ENCODE measurements at regions not wholly inside any gene's neighbourhood (a gene's known extent, or its start where the extent isn't known, plus 50 kb on each side); places are given as distances from the start of the nearest gene placed in this dataset.

DNA sequence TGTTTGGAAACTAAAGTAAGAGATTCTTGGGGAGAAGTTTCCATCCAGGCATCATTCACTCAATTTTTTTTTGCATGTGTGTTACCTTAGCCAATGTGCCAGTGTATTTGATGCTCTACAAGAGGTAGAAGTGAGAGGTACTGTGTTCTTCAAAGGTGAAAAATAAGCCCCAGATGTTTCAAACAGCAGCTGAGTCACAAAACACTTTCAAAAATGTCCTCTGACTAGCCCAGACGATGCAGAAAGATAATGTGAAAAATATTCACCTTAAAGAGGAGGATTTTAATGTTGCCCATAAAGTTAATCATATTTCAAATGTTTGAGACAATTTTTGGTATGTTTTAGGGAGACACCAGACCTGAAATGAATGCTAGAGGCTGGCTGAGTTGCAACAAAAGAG is 107.7 kb upstream of the RASGRP1 start:
- Histone ChIP-seq H3K27me3 (ENCODE audit: low read length) (no peaks in the 10 kb centered on the region), H3K9ac (ENCODE audit: low read length) (peak overlapping the region; percentile 71), H3K36me3 (ENCODE audit: insufficient read depth, low read length) (no peaks in the 10 kb centered on the region), H3K9me3 (ENCODE audit: low read length) (no peaks in the 10 kb centered on the region), H3K27ac (ENCODE audit: low read length) (peak overlapping the region; percentile 98), H3K79me2 (ENCODE audit: low read length) (no peaks in the 10 kb centered on the region), H3K9me2 (replicated peaks; ENCODE audit: insufficient read depth, low read length) (no peaks in the 10 kb centered on the region), H3K4me3 (ENCODE audit: low read length) (peak overlapping the region; percentile 38), H3K4me1 (ENCODE audit: low read length) (peaks cover 87% of the 10 kb centered on the region), H2AFZ (ENCODE audit: low read length) (peak overlapping the region; percentile 32; the same call in 1 of the 2 replicates), H4K20me1 (ENCODE audit: insufficient read depth, low read depth, low read length) (no peaks in the 10 kb centered on the region), H3K4me2 (ENCODE audit: low read depth, low read length, poor library complexity, severe bottlenecking) (peak overlapping the region; percentile 68)
- peak; percentile 71 for DNase-seq

- peak overlapping the region; percentile 44 for H3K4me3 ChIP-seq (ENCODE audit: low read length)
- no peaks in the 10 kb centered on the region for H4K20me1 ChIP-seq (ENCODE audit: insufficient read depth, low read depth, low read length)
- DNase-seq = peak; percentile 97
- peak overlapping the region; percentile 68 for H3K4me2 ChIP-seq (ENCODE audit: low read depth, low read length, poor library complexity, severe bottlenecking)
- peaks cover 87% of the 10 kb centered on the region for H3K4me1 ChIP-seq (ENCODE audit: low read length)
- H3K79me2 ChIP-seq (ENCODE audit: low read length) = no peaks in the 10 kb centered on the region
- H3K9me2 ChIP-seq (replicated peaks; ENCODE audit: insufficient read depth, low read length) = no peaks in the 10 kb centered on the region
- peak overlapping the region; percentile 71 for H3K9ac ChIP-seq (ENCODE audit: low read length)
- H3K27ac ChIP-seq (ENCODE audit: low read length) = peak overlapping the region; percentile 98
- no peak overlapping the region for H2AFZ ChIP-seq (ENCODE audit: low read length)
- H3K36me3 ChIP-seq (ENCODE audit: insufficient read depth, low read length) = no peaks in the 10 kb centered on the region
- no peaks in the 10 kb centered on the region for H3K9me3 ChIP-seq (ENCODE audit: low read length)
- no peaks in the 10 kb centered on the region for H3K27me3 ChIP-seq (ENCODE audit: low read length)
Observed at GRCh38 chr15:38672814-38673670, 108.4 kb upstream of the RASGRP1 start.

DNA sequence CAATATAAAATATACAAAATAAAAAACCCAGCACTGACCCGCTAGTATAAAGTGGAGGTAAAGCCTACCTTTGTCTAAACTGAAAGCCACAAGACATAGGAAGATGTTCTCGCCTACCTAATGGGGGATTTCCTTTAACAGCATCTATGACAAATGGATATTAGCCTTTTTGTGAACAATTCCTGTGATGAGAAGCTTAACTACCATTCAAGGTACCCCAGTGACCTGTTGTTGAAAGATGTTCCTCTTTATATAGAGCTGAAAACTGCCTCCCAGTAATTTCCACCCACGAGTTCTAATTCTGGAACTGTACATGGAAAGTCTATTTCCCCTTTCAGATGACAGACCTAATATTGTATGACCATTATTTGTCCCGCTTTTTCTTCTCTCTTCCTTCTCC is 109.8 kb upstream of the RASGRP1 start:
- no peaks in the 10 kb centered on the region for H3K9me2 ChIP-seq (replicated peaks; ENCODE audit: insufficient read depth, low read length)
- H3K4me1 ChIP-seq (ENCODE audit: low read length) = peaks cover 97% of the 10 kb centered on the region
- peak overlapping the region; percentile 24; the same call in 1 of the 2 replicates for H2AFZ ChIP-seq (ENCODE audit: low read length)
- no peak overlapping the region for H3K4me3 ChIP-seq (ENCODE audit: low read length)
- H3K9ac ChIP-seq (ENCODE audit: low read length) = peak overlapping the region; percentile 46
- no peaks in the 10 kb centered on the region for H3K36me3 ChIP-seq (ENCODE audit: insufficient read depth, low read length)
- peak; percentile 47 for DNase-seq
- H3K9me3 ChIP-seq (ENCODE audit: low read length) = no peaks in the 10 kb centered on the region
- H3K27me3 ChIP-seq (ENCODE audit: low read length) = no peaks in the 10 kb centered on the region
- peak overlapping the region; percentile 59 for H3K4me2 ChIP-seq (ENCODE audit: low read depth, low read length, poor library complexity, severe bottlenecking)
- no peaks in the 10 kb centered on the region for H4K20me1 ChIP-seq (ENCODE audit: insufficient read depth, low read depth, low read length)
- H3K79me2 ChIP-seq (ENCODE audit: low read length) = no peaks in the 10 kb centered on the region
- peak overlapping the region; percentile 98 for H3K27ac ChIP-seq (ENCODE audit: low read length)

DNA sequence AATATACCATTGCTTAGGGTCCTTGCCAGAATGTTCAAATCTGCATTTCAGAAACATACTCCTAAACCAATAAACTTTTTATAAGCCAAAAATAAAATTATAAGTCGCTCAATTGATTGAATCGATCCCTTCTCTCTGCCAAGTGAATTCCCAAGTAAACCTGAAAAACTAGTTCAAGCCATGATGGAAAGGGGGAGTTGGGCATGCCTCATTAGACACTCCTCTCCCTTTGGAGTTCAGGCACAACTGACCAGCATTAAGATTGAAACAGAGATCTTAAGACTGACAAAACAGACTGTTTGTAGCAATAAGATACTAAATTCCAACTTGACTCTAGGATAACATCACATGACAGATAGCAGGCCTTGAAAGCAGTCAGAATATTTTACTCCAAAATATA is 113.7 kb upstream of the RASGRP1 start:
- Histone ChIP-seq H2AFZ (ENCODE audit: low read length) (no peak overlapping the region), H3K27ac (ENCODE audit: low read length) (peak overlapping the region; percentile 98), H3K9ac (ENCODE audit: low read length) (no peak overlapping the region), H3K4me1 (ENCODE audit: low read length) (peaks cover 94% of the 10 kb centered on the region), H3K27me3 (ENCODE audit: low read length) (no peaks in the 10 kb centered on the region), H4K20me1 (ENCODE audit: insufficient read depth, low read depth, low read length) (no peaks in the 10 kb centered on the region), H3K9me3 (ENCODE audit: low read length) (no peaks in the 10 kb centered on the region), H3K4me3 (ENCODE audit: low read length) (no peak overlapping the region), H3K4me2 (ENCODE audit: low read depth, low read length, poor library complexity, severe bottlenecking) (no peak overlapping the region), H3K9me2 (replicated peaks; ENCODE audit: insufficient read depth, low read length) (no peaks in the 10 kb centered on the region), H3K79me2 (ENCODE audit: low read length) (no peaks in the 10 kb centered on the region), H3K36me3 (ENCODE audit: insufficient read depth, low read length) (no peaks in the 10 kb centered on the region)
- DNase-seq = no peak

GRCh38 chr15:38680775-38681174 is 116.2 kb upstream of the RASGRP1 start:
- Histone ChIP-seq H3K9ac (ENCODE audit: low read length) (no peak overlapping the region), H2AFZ (ENCODE audit: low read length) (no peak overlapping the region), H3K27ac (ENCODE audit: low read length) (peak overlapping the region; percentile 70), H3K4me2 (ENCODE audit: low read depth, low read length, poor library complexity, severe bottlenecking) (no peak overlapping the region), H3K9me3 (ENCODE audit: low read length) (no peaks in the 10 kb centered on the region), H3K27me3 (ENCODE audit: low read length) (no peaks in the 10 kb centered on the region), H3K4me1 (ENCODE audit: low read length) (peaks cover 77% of the 10 kb centered on the region), H3K4me3 (ENCODE audit: low read length) (no peak overlapping the region), H3K79me2 (ENCODE audit: low read length) (no peaks in the 10 kb centered on the region), H3K36me3 (ENCODE audit: insufficient read depth, low read length) (no peaks in the 10 kb centered on the region), H3K9me2 (replicated peaks; ENCODE audit: insufficient read depth, low read length) (no peaks in the 10 kb centered on the region), H4K20me1 (ENCODE audit: insufficient read depth, low read depth, low read length) (no peaks in the 10 kb centered on the region)
- no peak for DNase-seq

GRCh38 chr15:38682363-38682762 is 117.7 kb upstream of the RASGRP1 start:
- no peaks in the 10 kb centered on the region for H3K9me3 ChIP-seq (ENCODE audit: low read length)
- H3K36me3 ChIP-seq (ENCODE audit: insufficient read depth, low read length) = no peaks in the 10 kb centered on the region
- peak overlapping the region; percentile 69 for H3K9ac ChIP-seq (ENCODE audit: low read length)
- no peaks in the 10 kb centered on the region for H4K20me1 ChIP-seq (ENCODE audit: insufficient read depth, low read depth, low read length)
- H3K4me1 ChIP-seq (ENCODE audit: low read length) = peaks cover 69% of the 10 kb centered on the region
- H3K79me2 ChIP-seq (ENCODE audit: low read length) = no peaks in the 10 kb centered on the region
- peak overlapping the region; percentile 50; the same call in 1 of the 2 replicates for H2AFZ ChIP-seq (ENCODE audit: low read length)
- peak overlapping the region; percentile 97 for H3K27ac ChIP-seq (ENCODE audit: low read length)
- no peaks in the 10 kb centered on the region for H3K27me3 ChIP-seq (ENCODE audit: low read length)
- no peak for DNase-seq
- peak overlapping the region; percentile 64 for H3K4me2 ChIP-seq (ENCODE audit: low read depth, low read length, poor library complexity, severe bottlenecking)
- H3K9me2 ChIP-seq (replicated peaks; ENCODE audit: insufficient read depth, low read length) = no peaks in the 10 kb centered on the region
- peak overlapping the region; percentile 34; the same call in 1 of the 2 replicates for H3K4me3 ChIP-seq (ENCODE audit: low read length)

- H4K20me1 ChIP-seq (ENCODE audit: insufficient read depth, low read depth, low read length) = no peaks in the 10 kb centered on the region
- peak overlapping the region; percentile 97 for H3K27ac ChIP-seq (ENCODE audit: low read length)
- H2AFZ ChIP-seq (ENCODE audit: low read length) = peak overlapping the region; percentile 50; the same call in 1 of the 2 replicates
- H3K36me3 ChIP-seq (ENCODE audit: insufficient read depth, low read length) = no peaks in the 10 kb centered on the region
- H3K4me1 ChIP-seq (ENCODE audit: low read length) = peaks cover 66% of the 10 kb centered on the region
- H3K4me3 ChIP-seq (ENCODE audit: low read length) = peak overlapping the region; percentile 34
- DNase-seq = peak; percentile 92
- no peaks in the 10 kb centered on the region for H3K9me2 ChIP-seq (replicated peaks; ENCODE audit: insufficient read depth, low read length)
- no peaks in the 10 kb centered on the region for H3K9me3 ChIP-seq (ENCODE audit: low read length)
- peak overlapping the region; percentile 64 for H3K4me2 ChIP-seq (ENCODE audit: low read depth, low read length, poor library complexity, severe bottlenecking)
- H3K9ac ChIP-seq (ENCODE audit: low read length) = peak overlapping the region; percentile 69
- no peaks in the 10 kb centered on the region for H3K79me2 ChIP-seq (ENCODE audit: low read length)
- no peaks in the 10 kb centered on the region for H3K27me3 ChIP-seq (ENCODE audit: low read length)
Observed at GRCh38 chr15:38682861-38683260, 118.2 kb upstream of the RASGRP1 start.

- H3K36me3 ChIP-seq (ENCODE audit: insufficient read depth, low read length) = no peaks in the 10 kb centered on the region
- H3K4me1 ChIP-seq (ENCODE audit: low read length) = peaks cover 58% of the 10 kb centered on the region
- H2AFZ ChIP-seq (ENCODE audit: low read length) = no peak overlapping the region
- no peaks in the 10 kb centered on the region for H4K20me1 ChIP-seq (ENCODE audit: insufficient read depth, low read depth, low read length)
- H3K9me3 ChIP-seq (ENCODE audit: low read length) = no peaks in the 10 kb centered on the region
- peak overlapping the region; percentile 34 for H3K4me3 ChIP-seq (ENCODE audit: low read length)
- peak overlapping the region; percentile 97 for H3K27ac ChIP-seq (ENCODE audit: low read length)
- DNase-seq = peak; percentile 92
- no peaks in the 10 kb centered on the region for H3K27me3 ChIP-seq (ENCODE audit: low read length)
- H3K9ac ChIP-seq (ENCODE audit: low read length) = peak overlapping the region; percentile 69
- H3K79me2 ChIP-seq (ENCODE audit: low read length) = no peaks in the 10 kb centered on the region
- peak overlapping the region; percentile 64 for H3K4me2 ChIP-seq (ENCODE audit: low read depth, low read length, poor library complexity, severe bottlenecking)
- H3K9me2 ChIP-seq (replicated peaks; ENCODE audit: insufficient read depth, low read length) = no peaks in the 10 kb centered on the region
Observed at GRCh38 chr15:38683382-38684242, 119.0 kb upstream of the RASGRP1 start.

All from Karpas-422 (cell line).